Femur (tissue), 1 donor: ENCODE measurements at regions not wholly inside any gene's neighbourhood (a gene's known extent, or its start where the extent isn't known, plus 50 kb on each side); places are given as distances from the start of the nearest gene placed in this dataset.
A peak's percentile ranks its signal among the peaks of the same experiment; 100 is the strongest.
"Not testable (repeated sequence)": the region's sequence is repeated elsewhere in the genome, so short reads cannot be mapped to it uniquely, and the experiment has no call there.

ENCODE experiments used
- DNase-seq: peaks from one replicate; pipeline ENCODE4 v3.0.0-alpha.2; 2017

GRCh38 chr15:69602921-69603320, 150.3 kb downstream of the RPLP1 start:
- DNase-seq = no peak

DNA sequence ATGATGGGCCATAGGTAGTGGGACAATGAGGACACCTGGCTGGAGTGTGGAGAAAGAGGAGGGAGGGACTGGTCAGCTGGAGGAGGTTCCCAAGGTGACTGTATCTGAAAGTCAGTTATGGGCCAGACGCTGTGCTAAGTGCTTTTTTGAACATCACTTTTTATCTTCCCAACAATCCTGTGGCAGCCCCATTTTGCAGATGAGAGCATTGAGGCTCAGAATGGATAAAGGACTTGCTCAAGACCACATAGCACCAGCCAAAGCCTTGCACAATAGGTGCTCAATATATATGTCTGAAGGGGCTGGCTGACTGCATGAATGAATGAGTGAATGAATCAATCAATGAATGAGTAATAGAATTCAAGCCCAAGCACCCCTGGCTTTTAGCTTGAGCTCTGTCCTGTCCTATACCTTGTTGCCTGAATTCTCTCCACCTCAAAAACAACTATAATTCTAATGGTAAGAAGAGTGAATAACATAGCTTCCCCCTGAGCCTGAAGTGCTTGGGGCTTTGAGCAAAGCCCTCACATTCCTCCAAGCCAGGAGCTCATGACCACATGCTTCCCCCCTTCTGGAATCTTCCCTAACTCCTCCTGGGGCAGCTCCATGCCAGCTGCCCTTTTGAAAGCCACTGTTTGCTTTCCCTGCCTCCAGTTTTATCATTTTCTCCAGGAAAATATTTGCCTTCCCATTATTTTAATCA, 150.9 kb downstream of the RPLP1 start:
- DNase-seq = no peak

DNA sequence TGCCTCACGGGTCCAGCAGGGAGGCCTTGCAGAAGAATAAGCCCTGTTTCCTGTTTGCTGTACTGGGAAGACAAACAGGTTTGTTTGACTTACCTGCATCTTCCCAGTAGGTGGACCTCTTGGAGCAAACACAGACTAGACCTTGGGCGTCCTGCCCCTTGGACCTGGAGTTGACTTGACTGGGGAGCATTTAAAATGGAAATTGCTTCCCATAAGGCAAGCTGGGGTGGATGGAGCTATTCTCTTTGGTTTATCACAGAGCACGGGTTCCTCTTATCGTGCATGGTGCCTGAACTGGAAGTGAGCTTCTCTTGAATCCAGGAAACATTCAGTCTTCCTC, 151.4 kb downstream of the RPLP1 start:
- DNase-seq = no peak

- DNase-seq = no peak
These were observed 153.5 kb downstream of the RPLP1 start for GRCh38 chr15:69606144-69606543.

DNA sequence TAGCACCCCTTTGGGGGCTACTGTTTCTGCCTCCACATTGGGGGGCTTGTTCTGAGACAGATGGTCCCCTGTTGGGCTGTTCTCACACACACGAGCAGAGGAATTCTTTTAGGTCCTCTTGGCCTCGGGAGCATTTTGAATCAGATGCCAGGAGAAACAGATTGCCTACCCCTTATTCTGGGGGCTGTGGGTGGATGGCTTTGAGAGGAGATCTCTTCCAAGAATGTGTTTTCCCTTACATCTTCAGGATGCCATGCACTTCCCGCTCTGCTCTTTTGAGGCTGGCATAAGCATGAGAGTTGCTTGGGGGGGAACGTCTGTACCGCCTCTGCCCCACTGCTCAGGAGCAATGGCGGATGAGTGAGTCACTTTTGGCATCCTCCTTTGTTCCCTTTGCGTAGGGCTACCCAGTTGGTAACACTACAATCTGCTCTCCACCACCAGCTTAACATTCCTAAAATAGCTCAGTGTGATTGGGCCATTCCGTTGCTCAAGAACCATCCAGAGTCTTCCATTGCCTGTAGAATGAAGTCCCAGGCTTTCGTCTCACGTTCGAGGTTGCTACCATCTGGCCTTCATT, 154.4 kb downstream of the RPLP1 start:
- DNase-seq = no peak

GRCh38 chr15:69608661-69609060, 156.0 kb downstream of the RPLP1 start:
- DNase-seq = no peak

DNA sequence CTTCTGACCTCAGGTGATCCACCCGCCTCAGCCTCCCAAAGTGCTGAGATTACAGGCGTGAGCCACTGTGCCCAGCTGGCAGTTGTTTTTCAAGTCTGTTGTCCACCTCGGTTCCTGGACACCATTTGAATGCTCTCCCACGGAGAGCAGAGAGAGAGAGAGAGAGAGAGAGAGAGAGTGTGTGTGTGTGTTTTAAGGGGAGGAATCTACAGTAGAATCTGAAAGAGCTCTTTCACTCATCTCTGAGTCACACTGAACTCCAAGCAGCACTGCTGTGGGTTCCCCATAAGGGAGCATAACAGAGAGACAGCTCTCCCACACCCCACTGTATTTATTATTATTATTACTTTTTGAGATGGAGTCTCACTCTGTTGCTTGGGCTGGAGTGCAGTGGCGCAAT, 156.6 kb downstream of the RPLP1 start:
- DNase-seq = no peak

GRCh38 chr15:69609776-69610175, 157.2 kb downstream of the RPLP1 start:
- DNase-seq = no peak

- DNase-seq = peak; percentile 1
These were observed 157.7 kb downstream of the RPLP1 start for GRCh38 chr15:69610277-69610676.

- DNase-seq = no peak
These were observed 158.2 kb downstream of the RPLP1 start for GRCh38 chr15:69610858-69611257.

DNA sequence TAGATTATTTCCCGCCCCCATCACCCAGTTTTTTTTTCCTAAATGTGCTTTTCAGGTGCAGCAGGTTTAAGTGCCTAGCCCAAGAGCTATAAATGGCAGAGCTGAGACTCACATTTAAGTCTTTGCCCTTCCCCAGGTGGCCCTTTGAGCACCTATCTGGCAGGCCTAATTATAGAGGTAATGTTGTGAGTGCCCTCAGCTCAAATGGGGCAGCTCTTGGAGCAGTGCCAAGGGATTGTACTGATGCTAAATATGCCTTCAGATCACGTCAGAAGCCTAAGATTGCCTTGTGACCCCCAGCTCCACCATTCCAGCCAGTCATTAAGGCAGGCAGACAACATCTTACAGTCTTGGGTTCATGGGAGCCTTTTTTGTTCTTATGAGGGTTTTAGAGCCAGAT, 159.5 kb downstream of the RPLP1 start:
- DNase-seq = no peak

DNA sequence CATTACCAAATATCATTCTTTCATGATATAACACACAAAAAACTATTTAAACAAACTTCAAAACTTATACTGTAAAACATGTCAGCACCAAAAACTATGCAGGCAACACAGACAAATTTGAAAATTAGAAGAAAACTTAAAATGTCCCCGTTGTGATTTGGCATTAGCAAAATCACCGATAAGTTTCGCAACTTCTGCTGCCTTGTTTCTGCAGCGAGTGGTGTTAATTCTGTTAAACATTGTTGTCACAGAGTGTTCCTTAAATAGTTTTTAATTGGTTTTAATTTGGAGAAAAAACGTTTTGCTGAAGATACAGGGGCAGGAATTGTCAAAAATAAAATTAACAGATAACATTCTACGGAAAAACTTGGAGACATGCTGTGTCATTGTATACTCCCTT, 160.6 kb downstream of the RPLP1 start:
- DNase-seq = no peak

- no peak for DNase-seq
These were observed 161.4 kb downstream of the RPLP1 start for GRCh38 chr15:69613988-69614387.

- DNase-seq = no peak
These were observed 163.1 kb downstream of the RPLP1 start for GRCh38 chr15:69615736-69616135.

DNA sequence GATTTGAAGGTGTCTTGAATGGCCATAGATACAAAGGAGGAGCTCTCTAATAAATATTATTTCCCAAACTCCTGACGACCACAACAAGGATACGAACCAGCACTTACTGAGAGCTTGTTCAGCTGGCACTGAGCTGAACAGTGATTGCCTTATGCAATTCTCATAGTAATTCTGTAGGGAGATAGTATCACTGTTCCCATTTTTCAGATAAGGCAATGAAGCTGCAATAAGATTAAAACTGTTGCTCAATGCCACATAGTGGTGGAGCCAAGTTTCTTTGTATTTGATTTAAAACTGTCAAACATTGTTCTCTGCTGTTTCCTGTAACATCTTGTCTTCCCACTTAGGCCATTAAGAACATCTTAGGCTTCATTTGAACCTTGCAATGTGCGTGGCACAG, 163.9 kb downstream of the RPLP1 start:
- no peak for DNase-seq

DNA sequence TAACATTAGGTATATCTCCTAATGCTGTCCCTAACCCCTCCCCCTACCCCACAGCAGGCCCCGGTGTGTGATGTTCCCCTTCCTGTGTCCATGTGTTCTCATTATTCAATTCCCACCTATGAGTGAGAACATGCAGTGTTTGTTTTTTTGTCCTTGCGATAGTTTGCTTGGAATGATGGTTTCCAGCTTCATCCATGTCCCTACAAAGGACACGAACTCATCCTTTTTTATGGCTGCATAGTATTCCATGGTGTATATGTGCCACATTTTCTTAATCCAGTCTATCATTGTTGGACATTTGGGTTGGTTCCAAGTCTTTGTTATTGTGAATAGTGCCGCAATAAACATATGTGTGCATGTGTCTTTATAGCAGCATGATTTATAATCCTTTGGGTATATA, 164.5 kb downstream of the RPLP1 start:
- DNase-seq = not testable (repeated sequence)

GRCh38 chr15:69623392-69624154, 171.0 kb downstream of the RPLP1 start:
- no peak for DNase-seq

DNA sequence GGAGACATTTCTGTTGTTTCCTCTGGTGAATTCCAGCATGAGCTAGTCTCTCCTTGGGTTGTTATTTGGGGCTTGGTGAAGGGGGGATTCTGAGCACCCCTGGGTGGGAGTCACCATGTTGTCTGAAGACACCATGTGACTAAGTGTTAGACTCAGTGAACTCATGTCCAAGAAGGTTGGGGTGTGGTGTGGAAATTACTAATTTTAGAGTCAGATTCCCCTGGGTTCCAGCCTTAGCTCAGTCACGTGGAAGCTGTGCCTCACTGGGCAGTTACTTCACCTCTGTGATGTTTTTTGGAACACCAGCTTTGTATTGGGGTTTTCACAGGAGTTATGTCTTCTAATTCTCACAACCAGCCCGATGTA, 171.5 kb downstream of the RPLP1 start:
- no peak for DNase-seq

GRCh38 chr15:69624816-69625215, 172.2 kb downstream of the RPLP1 start:
- DNase-seq = no peak

DNA sequence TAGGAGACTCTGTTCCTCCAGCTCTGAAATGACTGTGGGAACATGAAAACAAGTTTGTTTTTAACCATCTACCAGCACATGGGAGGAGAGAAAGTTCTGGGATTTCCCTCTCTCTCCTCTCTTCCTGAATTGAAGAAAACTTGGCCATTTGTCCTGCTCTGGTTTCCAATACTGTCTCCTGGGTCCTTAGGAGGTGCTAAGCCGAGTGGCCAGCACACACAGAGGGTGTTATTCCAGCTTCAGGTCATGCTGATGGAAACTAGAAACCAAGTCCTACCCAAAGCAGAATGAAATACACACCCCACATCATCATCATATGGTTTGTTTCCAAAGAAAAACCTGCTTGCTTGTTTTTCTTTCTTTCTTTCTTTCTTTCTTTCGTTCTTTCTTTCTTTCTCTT, 172.7 kb downstream of the RPLP1 start:
- DNase-seq = no peak

- DNase-seq = no peak
These were observed 173.8 kb downstream of the RPLP1 start for GRCh38 chr15:69626095-69627066.

GRCh38 chr15:69627548-69628158, 175.0 kb downstream of the RPLP1 start:
- no peak for DNase-seq
